ENCODE measurements at regions not wholly inside any gene's neighbourhood (a gene's known extent, or its start where the extent isn't known, plus 50 kb on each side); places are given as distances from the start of the nearest gene placed in this dataset.

GRCh38 chr18:51425889-51426288, 228.4 kb upstream of the MEX3C start:
- H3K4me1 ChIP-seq (ENCODE audit: low read length) = peaks cover 32% of the 10 kb centered on the region
- H3K9ac ChIP-seq (ENCODE audit: low read length) = peak overlapping the region; percentile 29; the same call in 1 of the 2 replicates
- no peaks in the 10 kb centered on the region for H3K27me3 ChIP-seq (ENCODE audit: low read depth, low read length)
- H3K79me2 ChIP-seq (ENCODE audit: low read length) = no peaks in the 10 kb centered on the region
- H3K27ac ChIP-seq (ENCODE audit: low read length) = peak overlapping the region; percentile 64
- peak overlapping the region; percentile 95 for H2AFZ ChIP-seq (ENCODE audit: low read depth, low read length)
- H4K20me1 ChIP-seq (ENCODE audit: insufficient read depth, low read length) = no peaks in the 10 kb centered on the region
- no peaks in the 10 kb centered on the region for H3K9me3 ChIP-seq (ENCODE audit: insufficient read depth, low read length)
- H3K36me3 ChIP-seq (replicated peaks; ENCODE audit: low read depth, low read length) = no peaks in the 10 kb centered on the region
- TF ChIP-seq CTCF (IDR thresholded peaks at IDR 0.05; ENCODE audit: low read depth, low read length) (no peak), EZH2phosphoT487 (IDR thresholded peaks at IDR 0.05; ENCODE audit: low read depth) (no peak)
- peak overlapping the region; percentile 58 for H3K4me3 ChIP-seq (ENCODE audit: low read length)
- peak overlapping the region; percentile 76 for H3K4me2 ChIP-seq (ENCODE audit: low read length)

GRCh38 chr18:51426996-51427395, 229.5 kb upstream of the MEX3C start:
- Histone ChIP-seq H3K27ac (ENCODE audit: low read length) (no peak overlapping the region), H3K4me2 (ENCODE audit: low read length) (no peak overlapping the region), H3K79me2 (ENCODE audit: low read length) (no peaks in the 10 kb centered on the region), H3K4me3 (ENCODE audit: low read length) (no peak overlapping the region), H3K4me1 (ENCODE audit: low read length) (peaks cover 32% of the 10 kb centered on the region), H3K9me3 (ENCODE audit: insufficient read depth, low read length) (no peaks in the 10 kb centered on the region), H4K20me1 (ENCODE audit: insufficient read depth, low read length) (no peaks in the 10 kb centered on the region), H3K36me3 (replicated peaks; ENCODE audit: low read depth, low read length) (no peaks in the 10 kb centered on the region), H3K9ac (ENCODE audit: low read length) (no peak overlapping the region), H2AFZ (ENCODE audit: low read depth, low read length) (0 out of 2 replicates have a peak overlapping the region, but pooled peaks have one; percentile 12), H3K27me3 (ENCODE audit: low read depth, low read length) (no peaks in the 10 kb centered on the region)
- TF ChIP-seq EZH2phosphoT487 (IDR thresholded peaks at IDR 0.05; ENCODE audit: low read depth) = no peak
- TF ChIP-seq CTCF (IDR thresholded peaks at IDR 0.05; ENCODE audit: low read depth, low read length) = no peak

GRCh38 chr18:51429644-51430043, 232.2 kb upstream of the MEX3C start:
- TF ChIP-seq EZH2phosphoT487 (IDR thresholded peaks at IDR 0.05; ENCODE audit: low read depth) = no peak
- no peak for TF ChIP-seq CTCF (IDR thresholded peaks at IDR 0.05; ENCODE audit: low read depth, low read length)
- Histone ChIP-seq H3K4me3 (ENCODE audit: low read length) (no peak overlapping the region), H3K36me3 (replicated peaks; ENCODE audit: low read depth, low read length) (no peaks in the 10 kb centered on the region), H3K4me2 (ENCODE audit: low read length) (no peak overlapping the region), H3K27me3 (ENCODE audit: low read depth, low read length) (no peaks in the 10 kb centered on the region), H3K4me1 (ENCODE audit: low read length) (peaks cover 31% of the 10 kb centered on the region), H3K9me3 (ENCODE audit: insufficient read depth, low read length) (no peaks in the 10 kb centered on the region), H2AFZ (ENCODE audit: low read depth, low read length) (no peak overlapping the region), H3K79me2 (ENCODE audit: low read length) (no peaks in the 10 kb centered on the region), H4K20me1 (ENCODE audit: insufficient read depth, low read length) (no peaks in the 10 kb centered on the region), H3K9ac (ENCODE audit: low read length) (no peak overlapping the region), H3K27ac (ENCODE audit: low read length) (no peak overlapping the region)

- Histone ChIP-seq H3K4me3 (ENCODE audit: low read length) (no peak overlapping the region), H3K27ac (ENCODE audit: low read length) (no peak overlapping the region), H3K4me1 (ENCODE audit: low read length) (peaks cover 22% of the 10 kb centered on the region), H3K9me3 (ENCODE audit: insufficient read depth, low read length) (no peaks in the 10 kb centered on the region), H3K4me2 (ENCODE audit: low read length) (peak overlapping the region; percentile 13), H2AFZ (ENCODE audit: low read depth, low read length) (no peak overlapping the region), H3K79me2 (ENCODE audit: low read length) (no peaks in the 10 kb centered on the region), H3K27me3 (ENCODE audit: low read depth, low read length) (no peaks in the 10 kb centered on the region), H3K36me3 (replicated peaks; ENCODE audit: low read depth, low read length) (no peaks in the 10 kb centered on the region), H4K20me1 (ENCODE audit: insufficient read depth, low read length) (no peaks in the 10 kb centered on the region), H3K9ac (ENCODE audit: low read length) (no peak overlapping the region)
- TF ChIP-seq EZH2phosphoT487 (IDR thresholded peaks at IDR 0.05; ENCODE audit: low read depth) (no peak), CTCF (IDR thresholded peaks at IDR 0.05; ENCODE audit: low read depth, low read length) (no peak)
Observed at GRCh38 chr18:51430538-51430937, 233.1 kb upstream of the MEX3C start.
